HL-60/S4 treated with retinoic acid at 250 ng/mL for 4 days and 3 days (cell line): ENCODE measurements at regions not wholly inside any gene's neighbourhood (a gene's known extent, or its start where the extent isn't known, plus 50 kb on each side); places are given as distances from the start of the nearest gene placed in this dataset.
"Not testable (repeated sequence)": the region's sequence is repeated elsewhere in the genome, so short reads cannot be mapped to it uniquely, and the experiment has no call there.

Source experiments
- in situ Hi-C: fragments of 300-500 bp; cut with MboI; formaldehyde crosslinking; loops from 2 replicates; pipeline ENCODE4 v1.7.0; 2022; ENCODE audit warnings: low sequenced_read_pairs

- in situ Hi-C loops: no loop called here
These were observed 286.6 kb downstream of the LIG4 start for GRCh38 chr13:107928762-107929161.

GRCh38 chr13:107927557-107927956 lies 287.8 kb downstream of the LIG4 start:
- in situ Hi-C loops: no loop called here

GRCh38 chr13:107926515-107926914 lies 288.8 kb downstream of the LIG4 start:
- in situ Hi-C loops: not testable (repeated sequence)

- in situ Hi-C loops: not testable (repeated sequence)
These were observed 298.4 kb downstream of the LIG4 start for GRCh38 chr13:107916902-107917301.

GRCh38 chr13:107912745-107913144 lies 302.6 kb downstream of the LIG4 start:
- in situ Hi-C loops: no loop called here

- in situ Hi-C loops: no loop called here
These were observed 308.1 kb downstream of the LIG4 start for GRCh38 chr13:107907065-107907805.

- in situ Hi-C loops: no loop called here
These were observed 309.2 kb downstream of the LIG4 start for GRCh38 chr13:107906131-107906530.

GRCh38 chr13:107901996-107902562 lies 313.3 kb downstream of the LIG4 start:
- in situ Hi-C loops: no loop called here

GRCh38 chr13:107901230-107901629 lies 314.1 kb downstream of the LIG4 start:
- in situ Hi-C loops: no loop called here

- in situ Hi-C loops: no loop called here
These were observed 314.6 kb downstream of the LIG4 start for GRCh38 chr13:107900775-107901174.

GRCh38 chr13:107886118-107886517 lies 329.2 kb downstream of the LIG4 start:
- in situ Hi-C loops: no loop called here

GRCh38 chr13:107884564-107884963 lies 330.8 kb downstream of the LIG4 start:
- in situ Hi-C loops: no loop called here

- in situ Hi-C loops: no loop called here
These were observed 331.7 kb downstream of the LIG4 start for GRCh38 chr13:107883561-107884175.

GRCh38 chr13:107882708-107883560 lies 332.4 kb downstream of the LIG4 start:
- in situ Hi-C loops: no loop called here

GRCh38 chr13:107881362-107881761 lies 334.0 kb downstream of the LIG4 start:
- in situ Hi-C loops: no loop called here

GRCh38 chr13:107874456-107874855 lies 340.9 kb downstream of the LIG4 start:
- in situ Hi-C loops: no loop called here

- in situ Hi-C loops: no loop called here
These were observed 341.4 kb downstream of the LIG4 start for GRCh38 chr13:107873926-107874325.

- in situ Hi-C loops: no loop called here
These were observed 344.9 kb downstream of the LIG4 start for GRCh38 chr13:107870400-107870799.

GRCh38 chr13:107867701-107868661 lies 347.4 kb downstream of the LIG4 start:
- in situ Hi-C loops: no loop called here

GRCh38 chr13:107866941-107867623 lies 348.3 kb downstream of the LIG4 start:
- in situ Hi-C loops: no loop called here
